HG02870 (cell line): ENCODE measurements at regions not wholly inside any gene's neighbourhood (a gene's known extent, or its start where the extent isn't known, plus 50 kb on each side); places are given as distances from the start of the nearest gene placed in this dataset.
"Not testable (repeated sequence)": the region's sequence is repeated elsewhere in the genome, so short reads cannot be mapped to it uniquely, and the experiment has no call there.

Source experiments
- ATAC-seq: cut with Tn5 transposase; IDR thresholded peaks from one replicate; pipeline ENCODE4 v1.9.1; 2021; ENCODE audit warnings: mild to moderate bottlenecking, moderate library complexity; ENCODE audit not compliant: unreplicated experiment

DNA sequence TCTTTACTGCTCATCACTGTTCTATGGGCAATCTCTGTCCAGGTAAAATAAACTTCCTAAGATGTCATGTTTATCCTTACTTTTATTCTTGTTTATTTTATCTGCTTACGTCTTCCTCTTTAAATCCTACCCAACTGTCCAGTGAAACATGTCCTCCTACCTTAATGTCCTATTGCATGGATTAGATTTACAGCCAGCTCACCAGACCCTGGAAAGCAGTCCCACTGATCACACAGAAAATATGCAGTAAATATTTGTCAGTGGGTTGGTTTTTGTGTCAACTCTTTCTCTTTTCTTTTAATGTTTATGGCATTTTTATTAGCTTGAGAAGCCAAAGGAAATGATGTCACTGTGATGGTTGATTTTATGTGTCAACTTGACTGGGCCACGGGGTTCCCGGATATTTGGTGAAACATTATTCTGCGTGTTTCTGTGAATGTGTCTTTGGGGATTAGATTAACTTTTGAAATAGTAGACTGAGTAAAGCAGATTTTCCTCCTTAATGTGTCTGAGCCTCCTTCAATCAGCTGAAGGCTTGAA is 258.3 kb downstream of the SRGAP2C start:
- ATAC-seq, result no peak

DNA sequence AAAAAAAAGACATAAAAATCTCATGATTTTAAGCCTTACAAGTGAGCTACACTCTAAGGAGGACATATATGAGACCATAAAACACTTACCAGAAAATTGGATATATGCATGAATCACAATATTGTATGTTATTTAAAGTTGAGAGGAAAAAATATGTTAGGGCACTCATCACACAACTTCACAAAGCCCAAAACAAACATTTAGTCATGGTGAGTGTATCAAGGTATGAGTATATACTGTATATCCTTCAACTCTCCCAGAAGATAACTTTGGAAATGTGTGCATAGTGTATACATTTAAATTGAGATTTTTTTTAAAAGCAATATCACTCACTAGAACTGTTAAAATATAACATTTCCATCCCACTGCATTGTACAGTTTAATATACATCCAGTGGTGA is 259.3 kb downstream of the SRGAP2C start:
- ATAC-seq, result no peak

DNA sequence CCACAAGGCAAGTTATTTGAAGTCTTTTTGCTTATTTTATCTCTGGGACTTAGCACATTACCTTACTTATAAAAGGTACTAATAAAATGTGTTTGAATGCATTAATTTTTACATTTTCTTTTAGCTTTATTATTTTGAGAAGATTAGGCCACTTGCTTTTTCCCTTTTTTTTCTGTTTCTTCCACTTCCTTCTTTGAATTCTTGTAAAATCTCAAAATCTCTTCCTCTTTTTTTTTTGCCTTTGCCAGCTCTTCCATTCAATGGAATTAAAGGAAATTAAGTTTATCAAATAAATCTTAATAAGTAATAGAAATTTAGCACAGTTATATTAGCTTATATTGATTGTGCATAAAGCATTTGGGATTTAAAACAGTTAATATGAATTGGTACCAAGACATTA is 260.9 kb downstream of the SRGAP2C start:
- no peak for ATAC-seq

DNA sequence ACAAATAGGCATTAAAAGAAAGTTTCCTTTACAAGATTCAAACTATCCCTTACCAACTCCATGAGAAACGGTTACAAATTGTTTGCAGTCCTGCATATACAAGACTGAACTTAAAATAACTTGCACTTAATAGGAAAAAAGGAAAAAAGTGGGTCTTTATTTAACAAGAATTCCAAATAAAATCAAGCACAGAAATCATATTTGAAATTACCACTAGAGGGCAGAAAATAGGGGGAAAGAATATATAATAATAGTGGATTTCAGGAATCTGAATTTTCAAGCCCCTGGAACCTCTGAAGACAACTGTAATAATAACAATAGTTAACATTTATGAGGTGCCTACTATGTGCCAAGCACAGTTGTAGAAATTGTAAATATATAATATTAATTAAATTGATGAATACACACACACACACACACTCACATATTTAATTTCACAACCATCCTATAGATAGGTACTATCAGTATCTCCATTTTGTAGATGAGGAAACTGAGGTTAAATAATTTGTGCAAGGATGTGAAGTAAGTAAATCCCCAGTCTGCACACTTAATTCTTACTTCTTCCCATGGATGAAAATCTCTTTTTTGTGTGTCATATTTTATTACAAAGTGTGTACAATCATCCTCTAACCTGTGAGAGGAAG is 262.6 kb downstream of the SRGAP2C start:
- ATAC-seq, result not testable (repeated sequence)

DNA sequence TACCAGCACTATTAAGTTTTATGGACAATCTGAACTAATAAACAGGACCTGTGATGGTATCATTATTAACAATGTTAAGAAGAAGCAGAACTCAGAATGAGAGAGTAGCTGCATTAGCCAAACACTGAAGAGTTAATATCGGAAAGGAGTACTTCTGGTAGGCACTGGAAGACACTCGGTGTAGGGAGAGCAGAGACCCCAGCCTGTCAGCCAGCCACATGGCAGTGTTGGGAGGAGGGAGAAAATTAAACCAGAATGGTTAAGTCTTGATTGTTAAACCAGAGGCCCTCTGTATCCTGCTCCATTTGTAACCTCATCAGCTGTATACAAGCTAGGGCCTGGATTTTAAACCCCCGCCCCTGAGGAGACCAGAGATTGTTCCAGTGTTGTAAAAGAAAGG is 263.3 kb downstream of the SRGAP2C start:
- not testable (repeated sequence) for ATAC-seq

DNA sequence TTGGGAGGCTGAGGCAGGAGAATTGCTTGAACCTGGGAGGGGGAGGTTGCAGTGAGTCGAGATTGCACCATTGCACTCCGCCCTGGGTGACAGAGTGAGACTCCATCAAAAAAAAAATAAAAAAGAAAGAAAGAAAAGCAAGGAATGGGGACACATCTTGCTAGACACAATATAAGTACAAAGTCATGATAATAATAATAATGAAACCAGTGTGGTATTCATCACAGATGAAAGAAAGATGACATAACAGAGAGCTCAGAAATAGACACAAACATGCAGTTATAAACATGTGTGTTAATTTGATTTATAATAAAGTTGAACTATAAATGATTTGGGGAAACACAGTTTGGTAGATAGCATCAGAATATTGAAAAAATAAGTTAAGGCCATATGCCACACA is 264.1 kb downstream of the SRGAP2C start:
- no peak for ATAC-seq

DNA sequence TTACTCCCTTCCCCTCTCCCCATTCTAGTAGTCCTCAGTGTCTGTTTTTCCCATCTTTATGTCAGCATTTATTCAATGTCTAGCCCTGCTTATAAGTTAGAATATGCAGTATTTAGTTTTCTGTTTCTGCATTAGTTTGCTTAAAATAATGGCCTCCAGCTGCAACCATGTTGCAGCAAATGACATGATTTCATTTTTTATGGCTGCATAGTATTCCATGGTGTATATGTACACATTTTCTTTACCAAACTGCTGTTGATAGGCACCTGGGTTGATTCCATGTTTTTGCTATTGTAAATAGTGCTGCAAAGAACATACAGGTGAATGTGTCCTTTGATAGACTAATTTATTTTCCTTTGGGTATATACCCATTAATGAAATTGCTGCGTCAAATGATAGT is 267.7 kb downstream of the SRGAP2C start:
- ATAC-seq, result no peak

DNA sequence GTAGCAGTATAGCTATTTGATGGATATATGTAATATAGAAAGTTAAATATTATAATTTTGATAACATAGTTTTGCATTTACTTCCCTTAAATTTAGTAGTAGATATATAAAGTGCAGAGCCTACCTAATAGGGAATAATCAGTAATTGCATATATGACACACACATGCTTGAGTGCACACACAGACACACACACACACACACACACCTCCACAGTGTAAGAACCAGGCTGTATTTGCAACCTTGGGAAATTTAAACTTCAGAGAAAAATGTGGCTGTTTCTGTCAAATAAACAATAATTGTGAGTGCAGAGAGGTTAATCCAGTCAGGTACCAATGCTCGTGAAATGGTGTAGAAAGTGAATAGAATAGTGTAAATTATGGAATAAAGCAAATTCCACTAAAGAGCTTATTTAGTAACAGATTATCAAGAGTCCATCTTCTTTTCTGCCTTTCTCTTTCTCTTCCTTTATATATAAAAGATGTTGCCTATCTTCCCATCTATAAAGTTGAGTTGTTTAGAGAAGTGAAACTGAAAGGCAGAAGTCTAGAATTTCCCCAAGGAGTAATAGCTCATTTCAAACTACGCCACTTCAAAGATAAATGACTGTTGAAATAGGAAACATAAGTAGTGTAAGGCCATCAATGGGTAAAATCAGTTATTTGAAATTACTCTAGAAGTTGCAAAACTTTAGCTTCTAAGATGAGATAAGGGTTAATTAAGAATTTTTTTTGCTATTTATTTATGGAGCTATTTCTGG is 273.7 kb downstream of the SRGAP2C start:
- peak; percentile 100 for ATAC-seq

DNA sequence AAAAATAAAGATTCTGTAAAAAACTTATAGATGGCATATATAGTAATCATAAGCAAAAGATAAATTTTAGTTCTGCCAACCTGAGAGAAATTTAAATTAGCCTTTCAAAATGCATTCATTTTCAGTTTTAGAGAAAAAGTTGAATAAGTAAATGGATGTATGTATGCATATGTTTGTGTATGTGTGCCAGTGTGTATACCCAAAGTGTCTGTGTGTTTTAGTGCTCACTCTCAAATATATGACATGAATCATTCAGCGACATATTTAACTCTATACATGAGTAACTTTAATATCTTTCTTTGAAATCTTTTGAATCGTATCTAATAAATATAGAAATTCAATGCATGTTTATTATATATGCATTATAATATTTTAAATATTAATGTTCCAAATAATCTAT is 274.5 kb downstream of the SRGAP2C start:
- ATAC-seq, result no peak

DNA sequence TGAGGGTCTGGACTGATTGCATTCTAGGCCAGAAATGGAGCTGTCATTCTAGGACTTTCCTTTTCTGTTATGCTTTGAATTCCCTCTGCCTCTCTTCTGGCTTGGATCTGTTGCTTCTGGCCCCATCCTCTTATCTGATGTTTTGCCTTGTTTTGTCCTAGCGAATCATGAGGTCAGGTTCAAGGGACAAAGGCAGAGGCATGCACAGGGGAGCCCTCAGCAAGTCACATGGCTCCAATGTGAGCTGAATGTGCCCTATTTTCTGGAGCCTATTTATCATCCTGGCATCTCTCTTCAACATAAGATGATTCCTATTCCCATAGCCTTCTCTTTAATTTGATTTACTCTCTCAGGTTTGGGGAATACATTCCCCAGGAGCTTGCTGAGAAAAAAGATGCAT is 284.6 kb downstream of the SRGAP2C start:
- ATAC-seq, result not testable (repeated sequence)

DNA sequence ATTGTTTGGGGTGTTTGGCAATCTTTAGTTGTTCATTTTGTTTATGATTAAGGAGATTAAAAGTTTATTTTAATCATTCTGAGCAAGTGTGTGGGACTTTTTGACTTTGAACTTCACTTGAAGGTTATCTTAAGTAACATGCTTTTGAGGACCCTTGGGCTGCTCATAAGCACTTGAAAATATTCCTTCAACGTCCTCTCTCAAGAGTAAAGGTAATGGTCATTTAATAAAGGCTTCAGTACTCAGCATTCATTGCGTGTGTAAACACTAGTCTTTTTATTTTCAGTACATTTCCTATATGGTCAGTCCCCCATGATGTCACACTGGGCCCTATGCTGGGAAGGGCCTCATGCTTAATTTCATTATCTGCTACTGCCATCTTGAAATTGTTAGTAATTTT is 285.6 kb downstream of the SRGAP2C start:
- not testable (repeated sequence) for ATAC-seq

DNA sequence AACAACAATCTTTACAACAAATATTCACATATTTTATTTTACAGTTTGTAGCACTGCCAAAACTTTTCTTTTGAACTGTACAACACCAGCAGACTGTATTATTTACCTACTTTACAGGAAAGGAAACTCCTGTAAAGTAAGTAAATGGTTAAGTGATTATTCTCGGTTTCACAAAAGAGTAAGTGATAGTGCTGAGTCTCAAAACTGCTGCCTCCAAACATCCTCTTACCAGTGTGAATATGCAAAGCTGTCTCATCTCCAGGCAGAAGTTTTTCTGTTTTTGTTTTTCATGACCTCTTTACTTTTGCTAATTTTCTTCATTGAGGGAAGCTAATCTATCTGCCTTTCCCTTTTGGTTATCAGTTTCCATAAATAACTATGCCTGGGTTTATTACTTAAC is 286.7 kb downstream of the SRGAP2C start:
- ATAC-seq, result peak; percentile 78

DNA sequence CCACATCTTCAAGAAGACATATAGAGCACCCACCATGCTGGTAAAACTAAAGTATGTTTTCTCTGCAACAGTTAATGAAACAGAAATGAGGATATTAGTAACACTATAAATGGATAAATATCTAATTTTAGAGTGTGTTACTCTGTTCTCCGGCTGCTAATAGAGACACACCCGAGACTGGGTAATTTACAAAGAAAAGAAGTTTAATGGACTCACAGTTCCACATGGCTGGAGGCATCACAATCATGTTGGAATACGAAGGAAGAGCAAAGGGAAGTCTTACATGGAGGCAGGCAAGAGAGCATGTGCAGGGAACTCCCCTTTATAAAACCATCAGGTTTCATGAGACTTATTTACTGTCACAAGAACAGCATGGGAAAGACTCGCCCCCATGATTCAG is 287.2 kb downstream of the SRGAP2C start:
- no peak for ATAC-seq

DNA sequence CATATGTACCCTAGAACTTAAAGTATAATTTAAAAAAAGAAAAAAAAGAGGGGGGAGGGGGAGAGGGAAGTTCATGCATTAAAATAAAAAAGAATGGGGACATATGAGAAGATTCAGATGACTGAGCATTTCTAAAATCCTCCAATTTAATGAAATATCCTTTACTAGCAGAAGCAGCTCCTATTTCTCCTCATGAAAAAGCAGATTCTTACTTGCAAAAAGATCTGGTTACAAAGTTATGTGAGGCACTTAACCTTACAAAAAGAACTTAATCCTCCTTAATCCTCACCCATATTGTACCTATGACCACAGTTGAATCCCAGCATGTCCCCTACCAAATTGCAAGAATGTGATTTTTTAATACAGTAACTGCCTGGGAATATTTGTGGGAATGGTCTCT is 298.5 kb downstream of the SRGAP2C start:
- no peak for ATAC-seq

DNA sequence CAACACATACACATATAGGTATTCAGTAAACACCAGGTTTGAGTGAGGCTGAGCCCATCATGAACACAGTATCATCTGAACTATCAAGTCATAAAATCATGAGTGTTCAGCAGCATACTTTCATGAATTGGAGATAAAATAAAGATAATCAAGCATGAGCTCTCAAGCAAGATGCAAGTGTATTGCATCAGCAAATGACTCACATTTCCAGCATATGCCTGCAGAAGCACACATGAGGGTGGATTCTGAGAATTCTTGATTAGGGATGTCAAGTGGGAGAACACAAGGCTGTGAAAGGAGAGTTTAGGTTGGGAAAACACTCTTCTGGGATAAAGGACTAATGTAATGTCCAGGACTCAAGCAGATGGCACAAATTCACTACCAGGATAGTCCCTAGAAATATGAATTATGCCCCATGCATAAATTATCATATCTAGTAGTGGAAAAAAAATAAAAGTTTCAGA is 299.2 kb downstream of the SRGAP2C start:
- ATAC-seq, result no peak

DNA sequence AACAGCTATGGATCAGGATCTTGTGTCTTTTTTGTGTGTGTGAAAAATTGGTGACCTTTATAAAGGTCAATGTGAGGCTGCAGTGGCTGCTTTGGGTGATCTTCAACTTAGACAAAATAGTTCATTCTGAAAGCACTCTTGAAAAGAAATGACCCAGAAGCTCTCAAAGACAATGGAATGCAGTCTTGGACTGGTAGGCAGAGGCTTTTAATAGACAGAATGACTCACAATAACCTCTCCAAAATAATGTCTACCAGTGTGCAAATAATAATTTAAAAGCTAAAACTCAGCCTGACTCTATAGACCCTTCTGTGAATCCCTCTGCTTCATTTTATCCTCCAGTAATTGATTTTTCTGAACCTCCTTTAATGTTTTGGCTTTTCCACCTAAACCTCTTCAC is 310.0 kb downstream of the SRGAP2C start:
- ATAC-seq, result not testable (repeated sequence)

DNA sequence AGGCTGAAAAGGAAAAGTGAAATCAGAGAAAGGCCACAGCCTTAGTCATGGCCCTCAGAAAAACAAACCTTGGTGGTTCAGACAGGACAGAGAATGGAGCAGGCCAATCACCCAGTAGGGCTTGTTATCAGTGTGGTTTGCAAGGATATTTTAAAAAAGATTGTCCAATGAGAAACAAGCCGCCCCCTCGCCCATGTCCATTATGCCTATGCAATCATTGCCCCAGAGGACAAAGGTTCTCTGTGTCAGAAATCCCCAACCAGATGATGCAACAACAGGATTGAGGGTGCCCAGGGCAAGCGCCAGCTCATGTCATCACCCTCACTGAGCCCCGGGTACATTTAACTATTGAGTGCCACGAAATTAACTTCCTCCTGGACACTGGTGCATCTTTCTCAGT is 326.7 kb downstream of the SRGAP2C start:
- not testable (repeated sequence) for ATAC-seq

DNA sequence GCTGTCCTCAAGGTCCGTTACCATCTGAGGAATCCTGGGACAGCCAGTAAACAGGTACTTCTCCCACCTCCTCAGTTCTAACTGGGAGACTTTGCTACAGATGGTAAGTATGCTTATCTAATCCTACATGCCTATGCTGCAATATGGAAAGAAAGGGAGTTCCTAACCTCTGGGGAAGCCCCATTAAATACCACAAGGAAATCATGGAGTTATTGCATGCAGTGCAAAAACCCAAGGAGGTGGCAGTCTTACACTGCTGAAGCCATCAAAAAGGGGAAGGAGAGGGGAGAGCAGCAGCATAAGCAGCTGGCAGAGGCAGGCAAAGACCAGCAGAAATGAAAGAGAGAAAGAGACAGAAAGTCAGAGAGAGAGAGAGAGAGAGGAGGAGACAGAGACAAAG is 327.1 kb downstream of the SRGAP2C start:
- ATAC-seq, result not testable (repeated sequence)

DNA sequence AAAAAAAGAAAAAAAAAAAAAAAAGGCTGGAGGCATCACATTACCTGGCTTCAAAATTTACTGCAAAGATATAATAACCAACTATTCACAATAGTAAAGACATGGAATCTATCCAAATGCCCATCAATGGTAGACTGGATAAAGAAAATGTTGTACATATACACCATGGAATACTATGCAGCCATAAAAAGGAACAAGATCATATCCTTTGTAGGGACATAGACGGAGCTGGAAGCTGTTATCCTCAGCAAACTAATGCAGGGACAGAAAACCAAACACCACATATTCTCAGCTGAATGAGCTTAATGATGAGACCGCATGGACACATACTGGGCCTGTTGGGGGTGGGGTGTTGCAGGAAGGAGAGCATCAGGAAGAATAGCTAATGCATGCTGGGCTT is 330.5 kb downstream of the SRGAP2C start:
- ATAC-seq, result no peak

DNA sequence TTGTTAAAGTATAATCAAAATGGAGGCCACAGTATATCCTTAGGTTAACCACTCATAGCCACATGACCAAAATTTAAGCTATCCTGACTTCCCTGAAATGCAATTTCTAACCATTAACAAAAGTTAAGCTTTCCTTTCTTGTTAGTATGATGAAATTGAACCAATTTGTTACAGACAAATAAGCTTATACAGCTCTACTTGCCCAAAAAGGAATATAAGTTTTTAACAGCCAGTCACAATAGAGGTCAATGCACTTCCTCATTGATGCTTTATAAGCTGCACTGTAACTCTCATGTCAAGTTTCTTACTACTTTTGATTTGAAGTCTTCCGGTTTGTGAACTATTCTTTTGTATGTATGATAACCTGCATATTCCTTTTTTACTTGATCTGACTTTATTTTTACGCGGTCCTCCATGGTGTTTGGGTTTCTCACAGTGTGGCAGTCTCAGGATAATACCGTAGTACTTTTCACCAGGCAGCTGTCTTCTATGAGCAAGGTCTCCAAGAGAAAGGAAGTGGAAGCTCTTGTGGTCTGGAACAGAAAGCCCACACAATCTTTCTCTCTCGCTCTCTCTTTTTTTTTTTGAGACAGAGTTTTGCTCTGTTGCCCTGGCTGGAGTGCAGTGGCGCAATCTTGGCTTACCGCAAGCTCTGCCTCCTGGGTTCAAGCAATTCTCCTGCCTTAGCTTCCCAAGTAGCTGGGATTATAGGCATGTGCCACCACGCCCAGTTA is 331.6 kb downstream of the SRGAP2C start:
- peak; percentile 81 for ATAC-seq

DNA sequence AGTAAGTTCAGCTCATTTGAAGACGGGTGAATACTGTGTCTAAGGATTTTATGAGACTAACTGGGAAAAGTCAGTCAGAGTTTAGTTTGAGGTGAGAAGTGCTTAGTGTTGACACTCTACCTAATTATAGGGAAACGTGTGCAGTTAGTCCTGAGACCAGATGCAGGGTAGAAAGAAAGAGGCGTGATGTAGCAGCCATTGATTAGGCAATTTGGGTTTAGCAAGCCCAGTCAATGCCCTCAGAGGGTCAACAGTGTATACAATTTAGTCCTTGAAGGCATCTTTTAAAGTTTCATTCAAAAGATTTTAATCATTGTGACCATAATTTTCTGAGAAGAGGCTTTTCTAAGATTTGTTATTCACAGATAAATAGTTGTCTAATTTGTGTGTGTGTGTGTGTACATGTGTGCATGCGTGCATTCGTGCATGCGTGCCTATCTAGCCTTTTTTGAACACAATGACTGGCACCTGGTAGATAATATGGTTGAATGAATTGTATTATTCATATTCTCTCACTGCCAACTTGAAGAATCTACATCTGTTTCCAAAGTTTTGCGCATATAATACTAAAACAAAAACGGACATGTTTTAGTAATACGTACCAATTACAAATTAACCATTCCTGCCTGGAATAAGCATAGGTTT is 332.9 kb downstream of the SRGAP2C start:
- ATAC-seq, result no peak
